ENCODE measurements at regions not wholly inside any gene's neighbourhood (a gene's known extent, or its start where the extent isn't known, plus 50 kb on each side); places are given as distances from the start of the nearest gene placed in this dataset.

GRCh38 chr10:105605104-105605503, 964.0 kb downstream of the SORCS3 start:
- ATAC-seq (no peak), DNase-seq (no peak), FAIRE-seq (no peak)
- TF ChIP-seq, protein P1, sequence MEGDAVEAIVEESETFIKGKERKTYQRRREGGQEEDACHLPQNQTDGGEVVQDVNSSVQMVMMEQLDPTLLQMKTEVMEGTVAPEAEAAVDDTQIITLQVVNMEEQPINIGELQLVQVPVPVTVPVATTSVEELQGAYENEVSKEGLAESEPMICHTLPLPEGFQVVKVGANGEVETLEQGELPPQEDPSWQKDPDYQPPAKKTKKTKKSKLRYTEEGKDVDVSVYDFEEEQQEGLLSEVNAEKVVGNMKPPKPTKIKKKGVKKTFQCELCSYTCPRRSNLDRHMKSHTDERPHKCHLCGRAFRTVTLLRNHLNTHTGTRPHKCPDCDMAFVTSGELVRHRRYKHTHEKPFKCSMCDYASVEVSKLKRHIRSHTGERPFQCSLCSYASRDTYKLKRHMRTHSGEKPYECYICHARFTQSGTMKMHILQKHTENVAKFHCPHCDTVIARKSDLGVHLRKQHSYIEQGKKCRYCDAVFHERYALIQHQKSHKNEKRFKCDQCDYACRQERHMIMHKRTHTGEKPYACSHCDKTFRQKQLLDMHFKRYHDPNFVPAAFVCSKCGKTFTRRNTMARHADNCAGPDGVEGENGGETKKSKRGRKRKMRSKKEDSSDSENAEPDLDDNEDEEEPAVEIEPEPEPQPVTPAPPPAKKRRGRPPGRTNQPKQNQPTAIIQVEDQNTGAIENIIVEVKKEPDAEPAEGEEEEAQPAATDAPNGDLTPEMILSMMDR (IDR thresholded peaks at IDR 0.05): no peak
- Histone ChIP-seq H3K36me3 (no peaks in the 10 kb centered on the region), H3K4me1 (peaks cover 0 to 1% (median 0%) of the 10 kb centered on the region in 3 donors), H3K27ac (no peak overlapping the region), H3K4me3 (no peak overlapping the region), H3K27me3 (no peaks in the 10 kb centered on the region), H3K9me3 (no peaks in the 10 kb centered on the region)
- intact Hi-C loops (cut with DNase I): no loop called here
- 87 to 94% methylated on average over 3 of the region's 3 CpGs for WGBS, 2 donors

- intact Hi-C loops (cut with DNase I): no loop called here
These were observed 957.1 kb downstream of the SORCS3 start for GRCh38 chr10:105598207-105598606.

DNA sequence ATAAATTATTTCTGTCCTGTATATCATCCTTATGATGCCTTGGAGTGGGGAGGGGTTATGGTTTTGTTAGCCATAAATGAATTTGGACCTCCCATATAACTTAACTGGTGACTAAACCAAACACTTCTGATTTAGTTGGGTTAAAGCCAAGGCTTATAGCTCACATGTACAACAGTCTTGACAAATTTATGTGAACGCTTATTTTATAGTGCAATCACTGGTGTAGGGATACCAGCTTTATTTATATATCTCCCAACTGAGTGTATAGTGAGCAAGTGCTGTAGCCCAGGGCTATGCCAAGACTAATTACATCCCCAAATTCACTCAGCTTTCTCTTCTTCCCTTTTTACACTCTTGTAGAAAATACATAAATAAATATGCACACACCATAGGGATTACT, 956.2 kb downstream of the SORCS3 start:
- ATAC-seq (no peak), DNase-seq (no peak), FAIRE-seq (no peak)
- TF ChIP-seq, protein P1 (IDR thresholded peaks at IDR 0.05): no peak
- intact Hi-C loops (cut with DNase I): no loop called here
- H3K36me3 ChIP-seq: no peaks in the 10 kb centered on the region
- no peak overlapping the region for H3K4me3 ChIP-seq
- no peaks in the 10 kb centered on the region for H3K27me3 ChIP-seq
- no peak overlapping the region for H3K27ac ChIP-seq
- no peaks in the 10 kb centered on the region for H3K9me3 ChIP-seq
- H3K4me1 ChIP-seq: no peaks in the 10 kb centered on the region
- 78 to 81% methylated on average over 1 of the region's 1 CpG for WGBS, 2 donors

More at GRCh38 chr10:105598207-105598606, 957.1 kb downstream of the SORCS3 start:
- Histone ChIP-seq H3K27ac (no peak overlapping the region), H3K4me3 (no peak overlapping the region), H3K4me1 (no peaks in the 10 kb centered on the region), H3K27me3 (no peaks in the 10 kb centered on the region), H3K36me3 (no peaks in the 10 kb centered on the region), H3K9me3 (no peaks in the 10 kb centered on the region)
- TF ChIP-seq, protein P1 (IDR thresholded peaks at IDR 0.05): no peak
- FAIRE-seq (no peak), ATAC-seq (no peak), DNase-seq (no peak)
- WGBS, 2 donors: 81 to 84% methylated on average over 1 of the region's 1 CpG

DNA sequence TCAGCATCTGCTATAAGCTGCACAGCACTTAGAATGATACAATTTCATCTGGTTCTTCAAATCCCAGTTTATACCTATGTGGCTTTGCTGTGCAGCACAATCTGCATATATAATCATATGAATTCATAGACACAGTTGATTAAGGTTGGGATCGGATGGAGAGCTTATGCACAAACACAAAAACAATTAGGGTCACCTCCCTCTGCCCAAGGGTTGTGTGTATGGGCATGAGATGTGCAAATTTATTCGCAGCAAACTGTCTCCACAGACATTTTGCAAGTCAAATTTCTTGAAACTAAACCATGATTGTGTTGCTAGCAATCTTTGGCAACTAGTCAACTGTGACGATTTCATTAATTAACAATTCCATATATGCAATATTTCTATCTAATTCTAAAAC, 955.7 kb downstream of the SORCS3 start:
- 74 to 76% methylated on average over 3 of the region's 3 CpGs for WGBS, 2 donors
- FAIRE-seq (no peak), ATAC-seq (no peak)

DNA sequence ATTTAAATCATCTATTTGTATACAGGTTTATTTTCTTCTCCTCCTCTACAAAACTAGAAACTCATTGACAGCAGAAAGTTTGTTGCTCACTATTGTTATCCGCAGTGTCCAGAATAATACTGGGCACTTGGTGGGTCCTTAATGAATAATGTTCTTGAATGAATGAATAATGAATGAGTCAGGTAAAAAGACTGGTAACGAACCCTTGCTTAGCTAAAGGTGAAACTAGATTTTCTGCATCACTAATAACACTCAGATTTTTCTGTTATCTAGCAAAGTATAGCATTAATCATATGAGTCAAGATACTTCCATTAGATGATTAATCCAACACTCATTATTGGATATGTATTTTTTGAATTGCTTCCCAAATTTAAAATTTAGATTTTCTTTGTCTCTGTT, 953.2 kb downstream of the SORCS3 start:
- H3K9me3 ChIP-seq: no peaks in the 10 kb centered on the region
- WGBS, 2 donors: 68 to 86% methylated on average over 2 of the region's 2 CpGs
- no peaks in the 10 kb centered on the region for H3K36me3 ChIP-seq
- no peak overlapping the region for H3K27ac ChIP-seq
- DNase-seq (no peak), ATAC-seq (no peak), FAIRE-seq (no peak)
- intact Hi-C loops (cut with DNase I): no loop called here
- TF ChIP-seq, protein P1 (IDR thresholded peaks at IDR 0.05): no peak
- no peak overlapping the region for H3K4me3 ChIP-seq
- H3K27me3 ChIP-seq: no peaks in the 10 kb centered on the region
- H3K4me1 ChIP-seq: no peaks in the 10 kb centered on the region

More for the DNA sequence above, 955.7 kb downstream of the SORCS3 start:
- no peaks in the 10 kb centered on the region for H3K4me1 ChIP-seq
- intact Hi-C loops (cut with DNase I): no loop called here
- no peak for DNase-seq
- no peak overlapping the region for H3K27ac ChIP-seq
- no peaks in the 10 kb centered on the region for H3K36me3 ChIP-seq
- H3K4me3 ChIP-seq: no peak overlapping the region
- TF ChIP-seq, protein P1 (IDR thresholded peaks at IDR 0.05): no peak
- no peaks in the 10 kb centered on the region for H3K27me3 ChIP-seq
- H3K9me3 ChIP-seq: no peaks in the 10 kb centered on the region
